Activated naive CD4-positive, alpha-beta T cell treated with anti-CD3 and anti-CD28 coated beads for 36 hours (primary cell): ENCODE measurements at regions not wholly inside any gene's neighbourhood (a gene's known extent, or its start where the extent isn't known, plus 50 kb on each side); places are given as distances from the start of the nearest gene placed in this dataset.

Source experiments
- CTCF ChIA-PET: fragments of 350-600 bp; sonication (Branson Sonifier 250); formaldehyde crosslinking; loops from one replicate; lab custom pipeline; 2021; ENCODE audit warnings: antibody characterized with exemption; lab: Charles Lee
- DNase-seq: peaks from one replicate; pipeline ENCODE4 v3.0.0-alpha.2; 2020
- H3K27ac Mint-ChIP-seq: one replicate; pipeline ENCODE4 v1.8.0; 2021; ENCODE audit warnings: mild to moderate bottlenecking, mixed read lengths
- H3K27me3 Mint-ChIP-seq: one replicate; pipeline ENCODE4 v1.8.0; 2021; ENCODE audit warnings: low read depth, mixed read lengths
- H3K36me3 Mint-ChIP-seq: one replicate; pipeline ENCODE4 v1.8.0; 2021; ENCODE audit warnings: low read depth, mixed read lengths
- H3K4me1 Mint-ChIP-seq: one replicate; pipeline ENCODE4 v1.8.0; 2021; ENCODE audit warnings: low read depth, mixed read lengths
- H3K4me3 Mint-ChIP-seq: one replicate; pipeline ENCODE4 v1.8.0; 2021; ENCODE audit warnings: mild to moderate bottlenecking, moderate library complexity, mixed read lengths
- H3K9me3 Mint-ChIP-seq: one replicate; pipeline ENCODE4 v1.8.0; 2021; ENCODE audit warnings: mixed read lengths
- intact Hi-C: fragments of 100-400 bp; cut with micrococcal nuclease; formaldehyde crosslinking; loops from one replicate; pipeline ENCODE4 v1.15.1; 2023

- no peak for DNase-seq
- no peak overlapping the region for H3K4me3 Mint-ChIP-seq
- H3K36me3 Mint-ChIP-seq = no peaks in the 10 kb centered on the region
- peaks cover 6% of the 10 kb centered on the region for H3K4me1 Mint-ChIP-seq
- peaks cover 20% of the 10 kb centered on the region for H3K27me3 Mint-ChIP-seq
- intact Hi-C loops = no loop called here
- no peak overlapping the region for H3K27ac Mint-ChIP-seq
- CTCF ChIA-PET = no interaction called here
- no peaks in the 10 kb centered on the region for H3K9me3 Mint-ChIP-seq
Observed at GRCh38 chr10:10591715-10592341, 425.8 kb upstream of the CELF2 start.

DNA sequence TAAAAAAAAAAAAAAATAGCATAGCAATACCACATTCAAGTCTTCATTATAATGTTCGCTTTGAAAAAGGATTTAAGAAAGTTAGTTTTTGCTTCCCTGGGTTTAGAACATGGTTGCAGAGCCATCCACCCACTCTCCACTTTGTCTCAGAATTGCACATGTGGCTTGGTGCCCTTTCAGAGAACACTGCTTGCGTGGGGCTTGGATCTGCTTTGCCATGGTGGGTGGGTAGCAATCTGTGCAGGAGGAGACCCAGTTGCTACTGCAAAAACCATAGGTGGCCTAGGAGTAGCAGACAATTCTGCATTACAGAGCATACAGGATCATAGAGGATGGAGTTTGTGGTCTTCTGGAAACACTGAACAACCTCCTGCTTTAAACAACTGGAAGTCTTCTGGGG is 421.4 kb upstream of the CELF2 start:
- H3K27me3 Mint-ChIP-seq = peaks cover 16% of the 10 kb centered on the region
- no peaks in the 10 kb centered on the region for H3K36me3 Mint-ChIP-seq
- no peak overlapping the region for H3K4me3 Mint-ChIP-seq
- H3K27ac Mint-ChIP-seq = no peak overlapping the region
- no peaks in the 10 kb centered on the region for H3K9me3 Mint-ChIP-seq
- CTCF ChIA-PET = no interaction called here
- no peak for DNase-seq
- peaks cover 1% of the 10 kb centered on the region for H3K4me1 Mint-ChIP-seq
- intact Hi-C loops = no loop called here

DNA sequence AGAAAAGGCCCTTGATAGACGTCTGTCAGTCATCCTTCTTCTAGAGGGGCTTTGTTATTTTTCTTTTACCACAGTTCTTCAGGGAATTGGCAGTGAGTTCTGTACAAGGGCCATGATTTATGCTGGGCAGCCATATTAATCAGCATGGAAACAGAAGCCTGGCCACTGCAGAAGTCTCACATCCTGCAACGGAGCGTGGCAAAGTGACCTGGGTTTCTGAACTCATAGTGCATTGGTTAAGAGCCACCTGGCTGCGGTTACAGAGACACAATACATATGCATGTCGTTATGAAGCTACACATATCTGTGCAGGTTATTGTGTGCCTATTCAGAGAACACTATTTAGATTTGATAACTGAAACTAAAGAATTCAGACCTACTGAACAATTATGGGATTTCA is 419.4 kb upstream of the CELF2 start:
- H3K9me3 Mint-ChIP-seq = no peaks in the 10 kb centered on the region
- H3K27ac Mint-ChIP-seq = no peak overlapping the region
- no peaks in the 10 kb centered on the region for H3K36me3 Mint-ChIP-seq
- DNase-seq = no peak
- no peak overlapping the region for H3K4me3 Mint-ChIP-seq
- peaks cover 1% of the 10 kb centered on the region for H3K4me1 Mint-ChIP-seq
- intact Hi-C loops = no loop called here
- CTCF ChIA-PET = no interaction called here
- peaks cover 17% of the 10 kb centered on the region for H3K27me3 Mint-ChIP-seq

DNA sequence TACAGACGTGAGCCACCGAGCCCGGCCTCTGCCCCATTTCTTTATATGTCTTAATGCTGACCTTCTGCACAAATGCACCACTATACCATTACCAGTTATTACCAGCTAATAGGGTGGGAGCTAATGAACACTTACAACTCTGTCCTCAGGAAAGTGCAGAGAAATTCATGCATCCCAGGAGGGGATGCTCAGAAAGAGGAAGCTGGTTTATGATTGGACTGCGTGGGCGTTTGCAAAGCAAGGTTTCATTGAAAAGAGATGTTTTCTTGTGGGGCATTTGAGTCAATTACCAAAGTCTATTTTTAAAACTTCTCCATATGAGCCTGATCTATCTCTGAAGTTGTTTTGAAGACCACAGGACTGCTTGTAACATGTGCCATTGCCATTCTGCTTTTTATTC is 417.7 kb upstream of the CELF2 start:
- Mint-ChIP-seq H3K36me3 (no peaks in the 10 kb centered on the region), H3K4me3 (no peak overlapping the region)
- peak; percentile 11 for DNase-seq

GRCh38 chr10:10605551-10606081 is 412.1 kb upstream of the CELF2 start:
- peaks cover 15% of the 10 kb centered on the region for H3K27me3 Mint-ChIP-seq
- H3K36me3 Mint-ChIP-seq = no peaks in the 10 kb centered on the region
- H3K4me1 Mint-ChIP-seq = no peaks in the 10 kb centered on the region
- DNase-seq = no peak
- intact Hi-C loops = no loop called here
- peaks cover 2% of the 10 kb centered on the region for H3K9me3 Mint-ChIP-seq
- H3K4me3 Mint-ChIP-seq = no peak overlapping the region
- CTCF ChIA-PET = no interaction called here
- no peak overlapping the region for H3K27ac Mint-ChIP-seq

More for the DNA sequence above, 417.7 kb upstream of the CELF2 start:
- no peak overlapping the region for H3K27ac Mint-ChIP-seq
- peaks cover 1% of the 10 kb centered on the region for H3K4me1 Mint-ChIP-seq
- CTCF ChIA-PET = no interaction called here
- peaks cover 12% of the 10 kb centered on the region for H3K27me3 Mint-ChIP-seq
- intact Hi-C loops = no loop called here
- H3K9me3 Mint-ChIP-seq = peaks cover 2% of the 10 kb centered on the region

DNA sequence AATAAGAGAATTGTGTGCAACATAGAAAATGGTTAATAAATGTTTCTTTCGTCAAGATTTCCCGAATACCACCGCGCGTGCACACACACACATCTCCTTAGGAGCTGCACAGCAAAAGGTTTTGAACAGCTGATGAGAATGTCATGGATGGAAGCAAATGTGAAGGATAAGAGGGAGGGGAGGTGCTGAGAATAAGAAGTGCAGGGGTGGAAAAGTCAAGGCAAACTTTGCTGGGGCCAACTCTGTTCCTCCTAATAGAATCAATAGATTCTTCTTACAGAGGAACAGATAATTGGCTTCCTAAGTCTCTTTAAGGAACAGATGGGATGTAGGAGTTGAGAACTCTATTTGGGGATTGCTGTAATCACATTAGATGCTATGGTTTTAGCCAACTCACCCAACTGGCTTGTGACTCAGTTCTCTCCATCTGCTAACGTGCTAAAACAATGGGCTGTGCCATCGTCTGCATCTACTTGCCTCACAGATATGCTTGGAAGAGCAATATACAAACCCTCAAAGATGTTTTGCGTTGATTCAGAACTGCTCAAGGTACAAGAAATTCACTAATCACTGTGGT is 408.2 kb upstream of the CELF2 start:
- CTCF ChIA-PET = no interaction called here
- Mint-ChIP-seq H3K27me3 (peaks cover 12% of the 10 kb centered on the region), H3K4me1 (no peaks in the 10 kb centered on the region), H3K9me3 (peaks cover 2% of the 10 kb centered on the region), H3K4me3 (no peak overlapping the region), H3K36me3 (no peaks in the 10 kb centered on the region), H3K27ac (no peak overlapping the region)
- intact Hi-C loops = no loop called here
- DNase-seq = no peak

DNA sequence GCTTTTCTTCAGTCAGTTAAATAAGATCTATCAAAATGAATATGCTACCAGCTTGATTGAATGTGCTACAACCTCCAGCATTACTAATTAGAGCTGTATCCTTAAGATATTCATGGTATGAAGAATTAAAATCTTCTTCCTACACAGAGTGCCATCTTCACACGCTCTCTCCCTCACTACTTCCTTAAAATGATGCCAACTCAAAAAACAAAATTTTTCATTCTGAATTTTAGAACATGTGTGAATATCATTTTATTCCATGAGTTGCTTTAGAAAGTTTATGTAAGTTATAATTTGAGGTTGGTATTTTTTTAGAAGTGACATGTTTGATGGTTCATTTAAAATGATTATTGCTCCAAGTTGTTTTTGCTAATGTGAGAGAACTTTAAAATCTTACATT is 407.5 kb upstream of the CELF2 start:
- intact Hi-C loops = no loop called here
- Mint-ChIP-seq H3K27me3 (peaks cover 8% of the 10 kb centered on the region), H3K4me3 (no peak overlapping the region), H3K27ac (no peak overlapping the region), H3K4me1 (no peaks in the 10 kb centered on the region), H3K9me3 (no peaks in the 10 kb centered on the region), H3K36me3 (no peaks in the 10 kb centered on the region)
- no peak for DNase-seq
- CTCF ChIA-PET = no interaction called here

DNA sequence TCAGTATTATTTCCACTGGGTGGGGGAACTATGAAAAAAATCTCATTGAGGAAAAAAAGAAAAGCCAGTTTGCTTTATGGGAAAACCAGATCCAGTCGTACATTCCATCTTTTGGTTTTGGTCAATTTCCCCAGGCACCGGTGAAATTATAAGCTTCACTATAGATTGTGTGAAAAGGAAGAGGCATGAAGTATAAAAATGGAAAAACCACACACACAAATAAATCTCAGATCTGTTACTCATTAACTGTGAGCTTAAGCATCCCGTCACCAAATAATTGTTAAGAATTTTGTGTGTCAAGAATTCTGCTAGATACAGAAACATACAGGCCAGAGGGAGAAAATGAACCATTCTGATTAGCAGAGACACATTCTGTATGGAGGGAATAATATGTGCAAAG is 405.5 kb upstream of the CELF2 start:
- intact Hi-C loops = no loop called here
- CTCF ChIA-PET = no interaction called here
- no peak for DNase-seq
- Mint-ChIP-seq H3K27ac (no peak overlapping the region), H3K27me3 (peaks cover 5% of the 10 kb centered on the region), H3K4me3 (no peak overlapping the region), H3K36me3 (no peaks in the 10 kb centered on the region), H3K4me1 (no peaks in the 10 kb centered on the region), H3K9me3 (no peaks in the 10 kb centered on the region)

DNA sequence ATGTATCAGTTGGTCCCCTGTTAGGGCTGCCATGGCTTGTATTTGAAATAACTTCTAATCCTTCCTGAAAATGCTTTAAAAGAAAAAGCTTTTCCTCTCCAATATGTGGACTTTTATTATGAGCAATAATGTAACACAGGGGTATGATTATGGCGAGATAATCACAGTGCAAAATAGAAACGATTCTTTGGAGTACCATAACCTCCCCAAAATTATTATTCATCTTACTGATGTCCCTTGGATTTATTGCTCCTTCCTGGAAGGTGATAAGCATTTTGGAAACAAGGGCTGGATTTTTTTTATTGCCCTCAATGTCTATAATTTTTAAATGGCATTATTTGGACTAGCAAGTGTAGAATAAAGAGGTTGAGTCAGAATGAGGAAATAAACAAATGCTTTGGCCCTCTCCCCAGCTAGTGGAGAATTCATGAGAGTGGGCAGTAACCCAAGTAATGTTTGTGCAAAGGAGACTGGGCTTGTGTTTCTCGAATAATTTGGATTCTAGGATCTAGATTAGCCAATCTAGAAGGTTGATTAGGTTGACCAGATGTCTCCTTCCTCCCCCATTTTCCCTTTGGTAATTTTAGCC is 403.9 kb upstream of the CELF2 start:
- Mint-ChIP-seq H3K4me1 (no peaks in the 10 kb centered on the region), H3K27me3 (no peaks in the 10 kb centered on the region), H3K4me3 (no peak overlapping the region), H3K27ac (no peak overlapping the region), H3K9me3 (no peaks in the 10 kb centered on the region), H3K36me3 (no peaks in the 10 kb centered on the region)
- CTCF ChIA-PET = no interaction called here
- intact Hi-C loops = no loop called here
- DNase-seq = no peak

DNA sequence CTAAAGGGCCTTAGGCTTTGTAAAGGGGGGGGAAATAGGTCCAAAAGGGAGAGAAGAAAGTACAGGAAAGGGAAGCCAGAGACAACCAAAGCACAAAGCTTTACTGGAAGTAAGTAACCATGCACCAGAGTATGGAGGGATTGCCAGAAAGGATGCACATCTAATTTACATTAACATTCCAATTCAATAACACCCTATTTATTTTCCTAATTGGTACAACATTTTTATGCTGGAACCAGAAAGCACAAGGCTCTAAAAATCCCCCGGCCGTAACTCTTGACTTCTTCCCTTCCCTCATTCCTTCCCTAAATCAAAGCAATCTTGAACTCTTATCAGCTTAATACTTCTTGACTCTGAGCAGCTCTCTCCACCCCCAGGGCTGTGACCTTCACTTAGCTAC is 400.0 kb upstream of the CELF2 start:
- intact Hi-C loops = no loop called here
- no peak overlapping the region for H3K4me3 Mint-ChIP-seq

GRCh38 chr10:10618139-10618538 is 399.5 kb upstream of the CELF2 start:
- DNase-seq = no peak
- CTCF ChIA-PET = no interaction called here
- Mint-ChIP-seq H3K36me3 (no peaks in the 10 kb centered on the region), H3K27ac (no peak overlapping the region), H3K9me3 (no peaks in the 10 kb centered on the region), H3K27me3 (peaks cover 4% of the 10 kb centered on the region), H3K4me3 (no peak overlapping the region), H3K4me1 (no peaks in the 10 kb centered on the region)
- intact Hi-C loops = no loop called here

More for the DNA sequence above, 400.0 kb upstream of the CELF2 start:
- Mint-ChIP-seq H3K4me1 (no peaks in the 10 kb centered on the region), H3K36me3 (no peaks in the 10 kb centered on the region), H3K27me3 (peaks cover 4% of the 10 kb centered on the region), H3K9me3 (no peaks in the 10 kb centered on the region), H3K27ac (no peak overlapping the region)
- CTCF ChIA-PET = no interaction called here
- DNase-seq = no peak

DNA sequence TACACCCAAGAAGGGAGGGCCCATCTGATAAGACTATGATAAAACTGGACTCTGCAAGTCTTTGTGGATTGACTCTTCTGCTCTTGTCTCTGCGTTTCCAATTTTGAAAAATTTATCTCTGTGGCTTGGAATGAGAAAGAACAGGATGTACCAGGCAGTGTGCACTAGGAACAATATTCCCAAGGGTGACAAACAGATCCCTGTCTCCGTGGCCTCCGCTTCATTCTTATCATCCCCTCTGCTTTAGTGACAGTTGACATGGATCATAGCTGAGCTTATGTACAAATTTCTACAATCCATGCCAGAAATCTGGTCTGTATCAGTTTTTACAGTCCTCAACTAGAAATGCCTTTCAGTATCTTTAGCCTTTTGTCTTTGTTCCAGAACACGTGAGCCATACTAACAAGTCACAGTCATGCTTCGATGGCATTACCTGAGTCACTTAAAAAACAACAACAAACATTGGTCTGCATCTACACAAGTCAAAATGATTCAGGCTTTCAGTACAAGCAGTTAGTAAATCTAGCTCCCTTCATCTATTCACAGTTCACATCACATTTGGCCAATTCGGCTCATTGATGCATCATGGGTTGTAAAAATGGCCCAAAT is 393.6 kb upstream of the CELF2 start:
- H3K9me3 Mint-ChIP-seq = no peaks in the 10 kb centered on the region
- H3K27me3 Mint-ChIP-seq = peaks cover 8% of the 10 kb centered on the region
- intact Hi-C loops = no loop called here
- H3K4me1 Mint-ChIP-seq = no peaks in the 10 kb centered on the region
- CTCF ChIA-PET = no interaction called here
- no peak overlapping the region for H3K27ac Mint-ChIP-seq
- DNase-seq = no peak
- no peak overlapping the region for H3K4me3 Mint-ChIP-seq
- H3K36me3 Mint-ChIP-seq = no peaks in the 10 kb centered on the region

DNA sequence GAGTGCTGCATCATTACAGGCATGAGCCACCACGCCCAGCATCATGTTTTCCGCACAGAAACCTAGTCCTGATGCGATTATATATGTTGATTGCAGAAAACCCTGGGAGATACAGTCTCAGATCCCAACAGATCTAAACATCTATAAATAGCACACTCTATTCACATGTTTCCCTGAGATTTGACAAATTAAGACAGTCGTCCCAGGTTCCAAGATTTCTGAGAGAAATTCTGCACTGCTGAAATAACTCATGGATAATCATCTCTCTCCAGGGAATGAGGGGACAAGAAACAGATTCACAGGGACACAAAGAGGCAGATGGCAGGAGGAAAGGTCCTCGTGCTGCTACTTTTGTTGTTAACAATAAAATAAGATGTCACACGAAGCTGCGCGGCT is 393.1 kb upstream of the CELF2 start:
- Mint-ChIP-seq H3K36me3 (no peaks in the 10 kb centered on the region), H3K9me3 (no peaks in the 10 kb centered on the region), H3K4me1 (no peaks in the 10 kb centered on the region), H3K27ac (no peak overlapping the region), H3K27me3 (peaks cover 7% of the 10 kb centered on the region), H3K4me3 (no peak overlapping the region)
- CTCF ChIA-PET = no interaction called here
- intact Hi-C loops = no loop called here
- no peak for DNase-seq
